ENCODE measurements at regions not wholly inside any gene's neighbourhood (a gene's known extent, or its start where the extent isn't known, plus 50 kb on each side); places are given as distances from the start of the nearest gene placed in this dataset.

DNA sequence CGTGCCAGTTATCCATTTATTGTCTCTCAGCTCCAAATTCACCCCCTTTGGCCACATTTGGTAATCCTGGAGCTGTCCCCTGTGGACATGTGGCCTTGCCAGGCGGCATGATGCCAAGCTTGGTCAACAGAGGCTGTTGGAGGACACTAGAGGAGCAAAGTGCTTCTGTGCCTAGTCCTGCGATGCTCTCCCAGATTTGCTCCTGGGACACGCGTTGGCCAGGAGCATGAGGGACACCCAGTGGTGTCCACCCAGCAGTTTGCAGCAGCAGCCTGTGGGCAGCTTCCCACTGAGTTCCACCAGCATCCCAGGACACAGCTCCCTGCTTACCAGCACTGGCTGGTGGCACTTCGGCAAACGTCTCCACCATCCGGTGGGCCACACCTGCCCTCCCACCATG lies 55.5 kb upstream of the STEAP1B start:
- Histone ChIP-seq H3K9me3 (no peaks in the 10 kb centered on the region), H3K4me1 (ENCODE audit: control insufficient read depth in 1 of 2, low read depth in 2 of 2) (peaks cover 0 to 5% of the 10 kb centered on the region in 2 donors), H3K27ac (no peak overlapping the region), H3K4me3 (no peak overlapping the region), H3K27me3 (replicated peaks; ENCODE audit: insufficient read depth) (no peaks in the 10 kb centered on the region), H3K36me3 (no peaks in the 10 kb centered on the region)
- TF ChIP-seq CTCF (IDR thresholded peaks at IDR 0.05): no peak
- DNase-seq (ENCODE audit: low spot score) (no peak), ATAC-seq (ENCODE audit: insufficient number of reproducible peaks, low FRiP score, low read depth) (no peak)

- ATAC-seq (ENCODE audit: insufficient number of reproducible peaks, low FRiP score, low read depth) (no peak), DNase-seq (ENCODE audit: low spot score) (no peak)
- no peak for TF ChIP-seq CTCF (IDR thresholded peaks at IDR 0.05)
- Histone ChIP-seq H3K27ac (no peak overlapping the region), H3K9me3 (no peaks in the 10 kb centered on the region), H3K4me1 (ENCODE audit: control insufficient read depth in 1 of 2, low read depth in 2 of 2) (peaks cover 7 to 13% of the 10 kb centered on the region in 2 donors), H3K36me3 (no peaks in the 10 kb centered on the region), H3K27me3 (replicated peaks; ENCODE audit: insufficient read depth) (no peaks in the 10 kb centered on the region), H3K4me3 (no peak overlapping the region)
These were observed 54.2 kb upstream of the STEAP1B start for GRCh38 chr7:22554184-22554583.

DNA sequence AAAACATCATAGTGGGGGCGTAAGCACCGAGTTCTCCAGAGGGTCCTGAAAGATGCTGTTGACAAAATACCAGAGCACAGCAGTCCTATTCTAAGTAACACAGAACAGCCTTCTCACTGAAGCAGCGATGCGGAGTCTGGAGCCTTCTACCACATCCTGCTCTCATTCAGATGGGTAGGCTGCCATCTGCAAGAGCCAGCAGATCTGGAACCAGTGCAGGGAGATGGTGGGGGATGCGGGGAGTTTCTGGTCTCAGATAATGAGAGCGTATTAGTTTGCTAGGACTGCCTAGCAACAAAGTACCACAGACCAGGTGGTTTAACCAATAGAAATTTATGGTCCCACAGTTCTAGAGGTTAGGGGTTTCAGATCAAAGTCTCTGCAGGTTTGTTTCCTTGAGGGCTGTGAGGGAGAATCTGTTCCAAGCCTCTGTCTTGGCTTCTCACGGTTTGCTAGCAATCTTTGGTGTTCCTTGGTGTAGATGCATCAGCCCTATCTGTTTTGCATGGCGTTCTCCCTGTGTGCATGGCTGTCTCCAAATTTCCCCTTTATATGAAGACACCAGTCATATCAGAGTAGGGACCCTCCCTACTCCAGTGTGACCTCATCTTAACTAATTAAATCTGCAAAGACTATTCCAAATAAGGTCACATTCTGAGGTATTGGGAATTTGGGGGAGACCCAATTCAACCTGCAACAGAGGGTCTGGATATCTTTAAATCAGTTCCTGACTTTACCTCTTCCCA lies 52.0 kb upstream of the STEAP1B start:
- peaks cover 4% of the 10 kb centered on the region for H3K27me3 ChIP-seq (replicated peaks; ENCODE audit: insufficient read depth)
- DNase-seq (ENCODE audit: low spot score) (no peak), ATAC-seq (ENCODE audit: insufficient number of reproducible peaks, low FRiP score, low read depth) (no peak)

GRCh38 chr7:22550514-22551030 lies 50.6 kb upstream of the STEAP1B start:
- H3K9me3 ChIP-seq: no peaks in the 10 kb centered on the region
- H3K27me3 ChIP-seq (replicated peaks; ENCODE audit: insufficient read depth): peaks cover 5% of the 10 kb centered on the region
- peaks cover 7 to 13% of the 10 kb centered on the region in 2 donors for H3K4me1 ChIP-seq (ENCODE audit: control insufficient read depth in 1 of 2, low read depth in 2 of 2)
- no peak overlapping the region for H3K27ac ChIP-seq
- H3K4me3 ChIP-seq: no peak overlapping the region
- DNase-seq (ENCODE audit: low spot score) (no peak), ATAC-seq (ENCODE audit: insufficient number of reproducible peaks, low FRiP score, low read depth) (no peak)
- H3K36me3 ChIP-seq: no peaks in the 10 kb centered on the region
- no peak for TF ChIP-seq CTCF (IDR thresholded peaks at IDR 0.05)

More for the DNA sequence above, 52.0 kb upstream of the STEAP1B start:
- Histone ChIP-seq H3K36me3 (no peaks in the 10 kb centered on the region), H3K9me3 (no peaks in the 10 kb centered on the region), H3K4me3 (no peak overlapping the region), H3K27ac (no peak overlapping the region), H3K4me1 (ENCODE audit: control insufficient read depth in 1 of 2, low read depth in 2 of 2) (peaks cover 7 to 13% of the 10 kb centered on the region in 2 donors)
- no peak for TF ChIP-seq CTCF (IDR thresholded peaks at IDR 0.05)

- H3K27ac ChIP-seq: no peak overlapping the region
- H3K4me1 ChIP-seq (ENCODE audit: control insufficient read depth in 1 of 2, low read depth in 2 of 2): peaks cover 7 to 13% of the 10 kb centered on the region in 2 donors
- DNase-seq (ENCODE audit: low spot score) (no peak), ATAC-seq (ENCODE audit: insufficient number of reproducible peaks, low FRiP score, low read depth) (no peak)
- H3K9me3 ChIP-seq: no peaks in the 10 kb centered on the region
- peak overlapping the region; percentile 48 for H3K4me3 ChIP-seq
- peaks cover 5% of the 10 kb centered on the region for H3K27me3 ChIP-seq (replicated peaks; ENCODE audit: insufficient read depth)
- H3K36me3 ChIP-seq: no peaks in the 10 kb centered on the region
- peak; percentile 53 for TF ChIP-seq CTCF (IDR thresholded peaks at IDR 0.05)
These were observed 49.9 kb upstream of the STEAP1B start for GRCh38 chr7:22549667-22550513.

Measured in thoracic aorta (tissue), 2 donors.